Fibroblast of peridontal ligament (primary cell): ENCODE measurements at regions not wholly inside any gene's neighbourhood (a gene's known extent, or its start where the extent isn't known, plus 50 kb on each side); places are given as distances from the start of the nearest gene placed in this dataset.
"Not testable (repeated sequence)": the region's sequence is repeated elsewhere in the genome, so short reads cannot be mapped to it uniquely, and the experiment has no call there.

Source experiments
- DNase-seq: peaks from one replicate; pipeline ENCODE4 v3.0.0-alpha.2; 2010; ENCODE audit errors: extremely low read depth

DNA sequence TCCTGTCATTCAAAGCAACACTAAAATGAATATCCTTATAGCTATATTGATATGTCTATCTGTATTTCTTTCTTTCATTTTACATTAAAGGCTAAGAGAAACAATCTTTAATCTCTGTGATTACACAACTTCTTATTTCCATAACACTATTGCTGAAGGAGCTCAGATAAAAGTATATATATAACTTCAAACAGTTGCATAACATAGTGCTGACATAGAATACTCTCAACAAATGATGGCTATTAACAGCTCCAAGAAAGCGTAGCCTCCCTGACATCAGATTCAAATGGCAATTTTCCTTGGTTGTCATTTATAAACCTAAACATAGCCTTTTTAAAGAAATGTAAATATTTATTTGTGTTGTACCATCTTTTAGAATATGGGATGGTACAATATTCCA, 116.6 kb upstream of the PTPRG start:
- DNase-seq = no peak

DNA sequence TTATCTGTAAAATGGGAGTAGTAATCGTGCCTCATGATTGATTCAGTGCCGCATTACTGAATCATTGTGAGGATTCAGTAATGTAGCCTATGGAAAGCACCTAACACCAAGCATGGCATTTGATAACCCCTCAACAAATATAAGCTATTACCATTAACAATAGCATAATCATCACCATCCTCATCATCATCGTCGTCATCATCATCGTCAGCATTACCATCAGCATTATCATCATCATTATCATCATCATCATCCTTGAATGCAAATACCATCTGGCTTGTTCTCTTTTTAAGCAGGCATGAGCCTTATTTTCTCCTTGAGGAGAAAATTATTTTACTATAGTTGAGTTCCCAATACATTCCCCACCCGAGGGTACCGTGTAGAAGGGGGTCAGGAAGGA, 115.4 kb upstream of the PTPRG start:
- no peak for DNase-seq

DNA sequence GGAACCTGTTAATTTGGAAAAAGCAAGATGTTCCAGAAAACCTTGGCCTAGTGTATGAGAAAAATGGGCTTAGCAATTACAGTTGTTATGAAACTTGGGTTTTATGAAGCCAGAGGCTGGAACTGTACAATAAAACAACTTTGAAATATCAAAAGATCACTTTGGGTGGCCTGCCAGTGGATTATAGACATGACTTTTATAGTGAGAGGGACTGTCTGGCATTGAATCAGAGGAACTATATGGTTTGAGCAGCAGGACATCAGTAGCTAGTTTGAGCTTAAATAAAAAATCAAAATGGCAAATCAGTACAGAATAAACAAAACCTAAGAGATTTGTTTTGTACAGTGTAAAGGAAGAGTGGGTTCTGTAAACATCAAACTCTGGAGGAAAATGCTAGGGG, 115.0 kb upstream of the PTPRG start:
- DNase-seq = no peak

DNA sequence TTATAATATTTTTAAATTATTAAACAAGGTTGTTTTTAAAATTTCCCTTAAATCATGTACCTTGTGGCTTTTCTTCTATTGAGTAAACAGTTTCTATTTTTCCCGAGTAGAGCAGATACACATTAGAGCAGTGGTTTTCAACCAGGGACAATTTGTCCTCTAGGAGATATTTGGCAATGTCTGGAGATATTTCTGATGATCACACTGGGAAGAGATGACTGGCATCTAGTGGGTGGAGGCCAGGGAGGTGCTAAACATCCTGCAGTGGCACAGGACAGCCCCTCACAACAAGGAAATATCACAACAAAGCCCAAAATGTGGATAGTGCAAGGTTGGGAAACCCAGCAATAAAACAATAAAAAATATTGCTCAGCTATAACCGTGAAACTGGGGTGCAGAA, 113.0 kb upstream of the PTPRG start:
- DNase-seq = no peak

DNA sequence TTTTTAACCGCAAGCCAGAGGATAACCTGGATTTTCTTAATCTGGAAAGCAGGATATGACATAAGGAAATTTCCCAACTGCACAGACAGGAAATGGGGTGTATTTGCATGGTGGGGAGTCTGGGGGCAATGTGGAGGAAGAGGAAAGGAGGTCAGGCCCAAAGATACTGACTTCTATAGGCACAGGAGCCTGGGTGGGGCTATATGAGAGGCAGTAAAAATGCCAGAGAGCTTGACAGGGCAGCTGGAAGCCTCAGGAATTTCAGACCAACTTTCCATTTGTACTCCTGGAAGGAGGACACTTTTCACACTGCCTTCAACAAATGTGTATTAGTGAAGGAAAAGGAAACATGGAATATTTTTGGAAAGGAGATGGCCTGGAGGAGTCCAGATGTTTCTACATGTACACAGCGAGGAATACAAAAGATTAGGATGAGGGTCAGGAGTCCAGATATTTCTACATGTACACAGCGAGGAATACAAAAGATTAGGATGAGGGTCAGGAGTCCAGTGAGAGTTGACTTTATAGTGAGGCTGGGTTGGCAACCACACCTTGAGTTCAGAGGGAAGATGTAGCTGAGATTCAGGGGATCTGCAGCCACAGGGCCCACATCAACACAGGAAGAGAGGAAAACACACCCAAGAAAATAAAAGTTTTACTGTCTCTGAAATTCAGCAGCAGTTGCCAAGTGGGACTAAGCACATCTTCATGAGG, 111.9 kb upstream of the PTPRG start:
- no peak for DNase-seq

DNA sequence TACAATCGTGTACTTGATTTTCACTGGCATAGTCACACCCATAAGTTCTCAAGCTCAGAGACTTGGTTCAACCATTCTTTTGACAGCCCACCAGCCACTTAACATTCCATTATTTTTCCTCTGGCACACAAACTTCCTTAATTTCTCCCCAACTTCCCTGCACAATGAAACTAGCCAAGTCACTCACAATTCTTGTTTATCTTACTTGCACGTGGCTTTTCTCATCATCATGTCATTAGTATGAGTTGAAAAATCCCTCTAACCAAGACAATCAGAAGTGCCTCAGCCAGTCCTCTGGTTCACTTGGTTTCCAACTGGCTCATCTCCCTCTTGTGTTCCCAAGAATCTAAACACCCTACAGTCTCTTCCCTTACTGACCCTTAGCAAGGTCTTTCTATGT, 110.5 kb upstream of the PTPRG start:
- no peak for DNase-seq

DNA sequence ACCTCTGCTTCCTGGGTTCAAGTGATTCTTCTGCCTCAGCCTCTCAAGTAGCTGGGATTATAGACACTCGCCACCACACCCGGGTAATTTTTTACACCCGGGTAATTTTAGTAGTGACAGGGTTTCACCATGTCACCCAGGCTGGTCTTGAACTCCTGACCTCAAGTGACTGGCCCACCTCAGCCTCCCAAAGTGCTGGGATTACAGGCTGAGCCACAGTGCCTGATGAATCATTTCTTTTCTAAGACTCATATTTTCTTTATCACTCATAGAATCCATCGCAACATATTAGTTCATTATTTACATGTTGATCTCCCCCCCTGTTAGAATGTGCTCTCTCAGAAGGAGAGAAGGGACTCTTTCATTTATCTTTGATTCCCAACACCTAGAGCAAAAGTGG, 109.5 kb upstream of the PTPRG start:
- no peak for DNase-seq

DNA sequence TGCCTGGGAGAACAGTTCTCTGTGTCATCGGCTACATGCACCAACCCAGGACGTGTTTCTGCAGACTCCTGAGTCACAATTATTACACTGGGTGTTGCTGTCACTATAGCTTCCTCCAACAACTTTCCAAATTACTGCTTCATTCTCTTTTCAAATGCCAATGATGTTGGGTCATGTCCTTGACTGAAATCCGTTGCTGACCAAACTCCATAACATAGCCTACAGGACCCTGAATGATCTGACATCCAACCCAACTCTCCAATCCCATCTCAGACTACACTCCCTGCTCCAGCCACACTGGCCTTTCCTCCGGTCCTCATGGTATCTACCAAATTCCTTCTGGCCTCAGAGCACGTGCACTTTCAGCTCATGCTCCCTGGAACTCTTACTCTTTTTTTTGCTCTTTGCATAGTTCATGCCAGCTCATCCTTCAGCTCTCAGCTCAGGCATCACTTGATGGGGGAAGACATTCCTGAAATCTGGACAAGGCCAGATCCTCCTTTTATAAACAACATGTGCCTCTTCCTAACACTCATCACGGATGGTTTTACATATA, 108.8 kb upstream of the PTPRG start:
- DNase-seq = no peak

DNA sequence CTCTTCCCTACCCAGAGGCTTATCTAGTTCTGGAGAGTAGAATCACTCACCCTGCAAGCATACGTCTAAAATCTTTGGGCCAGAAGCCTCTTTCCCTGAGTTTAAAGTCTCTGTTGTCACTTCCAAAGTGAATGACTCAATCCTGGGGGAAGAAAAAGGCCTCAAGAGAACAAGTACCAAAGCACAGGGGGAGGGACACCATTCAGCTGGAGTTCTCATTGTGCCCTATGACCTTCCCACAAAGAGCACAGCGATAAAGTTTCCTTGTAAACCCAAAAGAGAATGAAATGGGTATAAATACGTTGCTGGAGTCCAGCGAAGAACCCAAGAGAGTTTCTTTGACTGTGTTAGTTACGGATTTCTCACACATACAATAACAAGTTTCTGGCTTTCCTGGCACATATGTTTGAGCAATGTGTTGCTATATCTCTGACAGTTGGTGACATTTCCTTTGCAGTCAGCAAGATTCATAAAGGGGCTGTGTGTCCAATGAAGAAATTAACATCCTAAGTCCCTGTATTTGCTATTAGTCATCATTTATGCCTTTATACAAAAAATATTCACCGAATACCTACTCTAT, 107.3 kb upstream of the PTPRG start:
- DNase-seq = no peak

DNA sequence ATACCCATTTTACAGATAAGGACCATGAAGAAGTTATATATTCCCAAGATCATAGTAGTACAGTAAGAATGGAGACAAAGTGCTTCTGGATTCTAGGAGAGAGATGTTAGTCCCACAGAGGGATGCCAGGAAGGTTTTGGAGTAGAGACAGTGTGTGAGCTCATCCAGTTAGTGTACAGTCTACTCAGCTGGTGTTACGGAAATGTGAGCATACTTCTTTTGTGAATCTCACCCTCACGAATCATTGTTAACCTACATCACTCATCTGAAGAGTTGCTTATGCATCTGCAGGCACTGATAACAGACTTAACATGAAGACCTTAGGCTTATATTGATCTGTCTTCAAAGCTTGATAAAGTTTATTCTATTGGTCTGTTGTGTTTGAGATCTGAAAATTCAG, 106.6 kb upstream of the PTPRG start:
- no peak for DNase-seq

DNA sequence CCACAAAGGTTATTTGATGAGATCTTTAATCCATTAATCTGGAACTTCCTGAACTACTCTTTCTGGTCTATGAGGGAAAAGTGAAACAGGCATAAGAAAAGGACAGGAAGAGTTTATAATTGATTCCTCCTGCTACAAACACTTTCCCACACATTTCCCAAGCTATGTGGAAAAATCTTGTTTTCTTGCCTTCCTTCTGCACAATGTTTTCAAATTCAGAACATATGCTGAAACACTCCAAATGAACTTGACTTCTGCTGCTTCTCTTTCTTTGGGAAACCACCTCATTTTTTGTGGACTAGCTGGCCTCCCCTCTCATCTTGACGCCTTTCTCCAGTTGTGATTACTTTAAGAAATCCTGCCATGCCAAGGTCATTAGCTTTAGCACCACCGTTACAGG, 100.7 kb upstream of the PTPRG start:
- DNase-seq = no peak

DNA sequence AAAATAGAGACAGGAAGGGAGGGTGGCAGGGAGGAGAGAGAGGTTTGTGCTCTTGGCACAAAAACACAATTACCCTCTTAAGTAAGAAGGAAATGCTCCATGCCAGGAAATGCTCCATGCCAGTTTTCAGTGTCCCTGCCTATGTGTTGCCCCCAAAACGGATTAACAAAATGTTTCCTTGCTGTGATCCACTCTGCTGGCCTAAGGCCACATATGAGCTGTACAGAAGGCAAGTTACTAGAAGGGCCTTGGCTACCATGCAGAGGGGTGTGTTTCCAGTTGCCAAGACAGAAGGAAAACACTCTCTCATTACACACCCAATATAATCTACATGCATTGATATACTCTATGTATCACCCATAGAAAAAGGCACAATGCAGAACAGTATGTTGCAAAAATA, 98.2 kb upstream of the PTPRG start:
- no peak for DNase-seq

DNA sequence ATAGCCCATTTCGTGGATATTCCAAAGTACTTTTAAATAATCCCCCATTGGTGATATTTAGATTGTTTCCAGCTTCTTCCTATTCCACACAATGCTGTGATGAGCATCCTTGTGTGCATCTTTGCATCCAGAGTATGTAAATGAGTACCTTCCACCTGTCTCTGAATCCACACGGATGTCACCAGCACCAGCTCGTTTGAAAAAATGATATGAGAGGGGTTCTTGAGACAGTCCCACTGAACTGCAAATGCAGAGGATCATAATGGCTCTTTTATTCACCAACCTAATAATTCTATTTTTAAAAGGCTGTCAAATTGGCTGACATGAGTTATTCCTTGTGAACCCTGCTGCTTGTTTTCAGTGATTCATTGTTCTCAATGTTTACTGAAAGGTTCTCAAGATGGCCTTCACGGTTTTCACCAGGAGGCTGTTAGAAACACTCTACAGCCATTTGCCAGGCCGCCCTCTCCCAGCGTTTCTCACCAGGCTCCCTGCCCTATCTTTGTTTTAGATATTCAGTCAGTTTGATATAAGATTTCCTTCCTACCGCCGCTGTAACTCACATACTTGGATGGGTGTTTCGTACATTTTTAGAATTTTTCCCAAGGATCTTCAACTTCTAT, 96.7 kb upstream of the PTPRG start:
- no peak for DNase-seq

DNA sequence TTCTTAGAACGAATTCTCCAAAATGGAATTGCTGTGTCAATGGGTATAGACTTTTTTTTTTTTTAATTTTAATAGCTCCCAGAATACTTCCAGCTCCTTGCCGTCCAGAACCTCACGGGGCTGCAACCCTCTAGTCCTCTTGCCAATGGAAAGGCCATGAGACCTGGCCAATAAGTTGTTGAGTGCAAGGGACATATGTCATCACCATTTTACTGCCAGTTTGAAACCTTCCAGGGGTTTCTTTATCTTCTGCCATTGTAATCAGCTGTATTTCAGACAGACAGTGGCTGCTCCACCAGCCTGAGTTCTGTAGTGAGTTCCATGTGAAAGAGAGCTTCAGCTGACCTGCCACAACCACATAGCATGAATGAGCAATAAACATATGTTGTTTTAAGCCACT, 95.0 kb upstream of the PTPRG start:
- no peak for DNase-seq

DNA sequence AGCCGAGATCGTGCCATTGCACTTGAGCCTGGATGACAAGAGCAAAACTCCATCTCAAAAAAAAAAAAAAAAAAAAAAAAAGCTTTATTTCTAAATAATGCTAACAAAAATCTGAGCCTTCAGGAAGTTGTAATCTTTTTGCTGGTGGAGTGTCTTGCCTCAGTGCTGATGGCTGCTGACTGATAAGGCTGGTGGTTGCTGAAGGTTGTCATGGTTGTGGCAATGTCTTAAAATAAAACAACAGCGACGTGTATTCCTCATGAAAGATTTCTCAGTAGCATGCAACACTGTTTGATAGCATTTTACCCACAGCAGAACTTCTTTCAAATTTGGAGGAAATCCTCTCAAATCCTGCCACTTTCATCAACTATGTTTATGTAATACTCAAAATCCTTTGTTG, 77.4 kb upstream of the PTPRG start:
- no peak for DNase-seq

DNA sequence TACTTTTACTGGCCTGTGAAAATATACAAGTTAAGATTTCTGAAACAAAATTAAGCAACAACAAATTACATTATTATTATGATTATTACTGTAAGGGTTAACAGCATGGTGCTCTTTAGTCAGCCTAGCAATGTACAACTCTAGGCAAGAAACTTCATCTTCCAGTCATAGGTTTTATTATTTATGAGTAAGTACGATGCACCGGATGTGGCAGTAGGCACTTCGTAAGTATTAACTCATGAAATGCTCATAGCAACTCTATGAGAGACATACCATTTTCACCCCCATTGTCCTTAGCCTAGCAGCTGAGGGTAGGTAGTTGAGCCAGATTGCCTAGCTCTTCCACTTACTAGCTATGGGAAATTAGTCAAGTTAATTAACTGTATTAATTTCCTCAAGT, 68.0 kb upstream of the PTPRG start:
- DNase-seq = no peak

DNA sequence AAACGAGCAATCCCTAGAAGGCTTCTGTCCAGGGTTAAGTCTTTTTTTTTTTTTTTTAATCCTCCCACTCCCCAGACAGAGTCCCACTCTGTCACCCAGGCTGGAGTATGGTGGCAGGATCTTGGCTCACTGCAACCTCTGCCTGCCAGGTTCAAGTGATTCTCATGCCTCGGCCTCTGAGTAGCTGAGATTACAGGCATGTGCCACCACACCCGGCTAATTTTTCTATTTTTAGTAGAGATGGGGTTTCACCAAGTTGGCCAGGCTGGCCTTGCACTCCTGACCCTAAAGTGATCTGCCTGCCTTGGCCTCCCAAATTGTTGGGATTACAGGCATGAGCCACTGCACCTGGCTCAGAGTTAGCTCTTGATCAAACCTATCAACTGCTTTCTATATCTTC, 67.1 kb upstream of the PTPRG start:
- not testable (repeated sequence) for DNase-seq

DNA sequence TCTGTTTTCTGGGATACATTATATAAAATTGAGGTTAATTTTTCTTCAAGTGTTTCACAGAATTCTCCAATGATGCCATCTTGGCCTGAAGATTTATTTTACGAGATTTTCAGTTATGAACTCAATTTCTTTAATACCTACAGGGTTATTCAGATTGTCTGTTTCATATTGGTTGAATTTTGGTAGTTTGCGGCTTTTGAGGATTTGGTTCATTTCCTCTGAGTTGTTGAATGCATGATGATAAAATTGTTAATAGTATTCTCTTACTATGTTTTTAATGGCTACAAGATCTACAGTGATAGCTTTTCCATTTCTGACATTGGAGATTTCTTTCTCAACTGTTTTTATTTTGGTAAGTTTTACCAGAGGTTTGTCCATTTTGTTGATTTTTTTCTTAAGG, 63.9 kb upstream of the PTPRG start:
- no peak for DNase-seq

DNA sequence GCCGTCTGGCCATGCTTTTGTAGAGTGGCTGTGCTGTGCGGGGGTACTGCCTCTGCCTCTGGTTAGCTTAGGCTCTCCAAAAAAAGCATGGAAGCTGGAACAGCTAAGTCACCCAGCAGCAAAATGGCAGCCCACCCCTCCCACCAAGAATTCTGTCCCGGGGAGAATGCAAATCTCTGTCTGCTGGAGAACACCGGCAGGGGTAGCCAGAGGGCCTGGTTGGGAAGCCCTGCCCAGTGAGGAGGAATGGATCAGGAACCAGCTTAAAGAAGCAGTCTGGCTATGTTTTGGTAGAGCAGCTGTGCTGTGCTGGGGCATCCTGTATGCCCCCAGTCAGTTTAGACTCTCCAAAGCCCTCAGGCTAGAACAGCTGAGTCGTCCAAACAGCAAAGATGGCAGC, 56.2 kb upstream of the PTPRG start:
- DNase-seq = no peak

DNA sequence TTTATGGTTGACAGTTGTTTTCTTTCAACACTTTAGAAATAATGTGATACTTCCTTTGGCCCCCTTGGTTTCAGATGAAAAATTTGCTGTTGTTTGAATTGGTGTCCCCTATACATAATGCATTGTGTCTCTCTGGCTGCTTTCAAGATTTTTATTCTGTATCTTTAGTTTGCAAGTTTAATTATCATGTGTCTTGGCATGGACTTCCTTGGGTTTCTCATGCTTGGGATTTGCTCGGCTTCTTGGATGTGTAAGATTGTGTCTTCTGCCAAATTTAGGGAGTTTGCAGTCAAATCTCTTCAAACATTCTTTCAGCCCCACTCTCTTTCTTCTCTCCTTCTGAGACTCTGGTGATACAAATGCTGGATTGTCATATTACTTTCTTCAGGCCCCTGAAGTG, 53.4 kb upstream of the PTPRG start:
- DNase-seq = no peak
